GM18870 (cell line): ENCODE measurements at regions not wholly inside any gene's neighbourhood (a gene's known extent, or its start where the extent isn't known, plus 50 kb on each side); places are given as distances from the start of the nearest gene placed in this dataset.
"Not testable (repeated sequence)": the region's sequence is repeated elsewhere in the genome, so short reads cannot be mapped to it uniquely, and the experiment has no call there.

Experiments used
- ATAC-seq: cut with Tn5 transposase; IDR thresholded peaks from one replicate; pipeline ENCODE4 v1.9.1; 2021; ENCODE audit warnings: moderate library complexity; ENCODE audit not compliant: unreplicated experiment

DNA sequence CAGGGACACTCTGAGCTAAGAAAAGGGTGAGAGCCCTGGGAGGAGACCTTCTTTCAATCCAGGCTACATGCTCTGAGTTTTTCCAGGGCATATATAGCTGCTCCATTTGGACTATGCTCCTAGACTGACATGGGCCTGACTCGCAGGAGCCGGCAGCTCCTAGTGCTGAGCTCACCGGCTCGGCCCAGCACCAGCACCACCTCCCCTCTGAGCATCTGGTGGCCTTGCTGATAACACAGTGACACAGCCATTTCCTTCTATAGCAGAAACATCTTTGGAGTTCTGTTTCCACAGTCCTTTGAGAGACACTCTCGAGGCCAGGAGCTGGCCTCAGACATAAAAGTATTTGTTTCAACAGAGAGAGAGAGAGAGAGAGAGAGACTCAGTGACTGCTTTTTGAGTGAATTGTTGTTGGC lies 184.9 kb downstream of the TM9SF2 start:
- no peak for ATAC-seq

- ATAC-seq: no peak
These were observed 180.4 kb downstream of the TM9SF2 start for GRCh38 chr13:99681695-99682094.

- ATAC-seq: no peak
These were observed 176.1 kb downstream of the TM9SF2 start for GRCh38 chr13:99677116-99677951.

DNA sequence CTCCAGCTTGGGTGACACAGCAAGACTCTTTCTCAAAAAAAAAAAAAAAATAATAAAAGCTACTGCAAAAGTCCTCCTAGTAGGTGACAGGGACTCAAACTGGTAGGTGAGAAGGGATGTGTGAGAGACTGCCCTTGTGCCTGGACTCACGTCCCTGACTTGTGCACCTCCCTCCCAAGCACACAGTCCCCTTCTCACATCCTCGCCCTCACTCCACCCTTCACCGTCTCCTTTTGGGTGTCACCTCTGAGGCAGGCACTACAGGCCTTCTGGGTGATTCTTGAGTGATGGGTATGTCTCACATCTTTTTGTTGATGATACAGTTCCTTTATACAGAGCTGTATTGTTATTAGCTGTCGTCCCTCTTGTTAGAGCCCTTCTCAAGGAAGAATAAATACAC lies 170.5 kb downstream of the TM9SF2 start:
- ATAC-seq: no peak

GRCh38 chr13:99669096-99669495 lies 167.8 kb downstream of the TM9SF2 start:
- not testable (repeated sequence) for ATAC-seq

DNA sequence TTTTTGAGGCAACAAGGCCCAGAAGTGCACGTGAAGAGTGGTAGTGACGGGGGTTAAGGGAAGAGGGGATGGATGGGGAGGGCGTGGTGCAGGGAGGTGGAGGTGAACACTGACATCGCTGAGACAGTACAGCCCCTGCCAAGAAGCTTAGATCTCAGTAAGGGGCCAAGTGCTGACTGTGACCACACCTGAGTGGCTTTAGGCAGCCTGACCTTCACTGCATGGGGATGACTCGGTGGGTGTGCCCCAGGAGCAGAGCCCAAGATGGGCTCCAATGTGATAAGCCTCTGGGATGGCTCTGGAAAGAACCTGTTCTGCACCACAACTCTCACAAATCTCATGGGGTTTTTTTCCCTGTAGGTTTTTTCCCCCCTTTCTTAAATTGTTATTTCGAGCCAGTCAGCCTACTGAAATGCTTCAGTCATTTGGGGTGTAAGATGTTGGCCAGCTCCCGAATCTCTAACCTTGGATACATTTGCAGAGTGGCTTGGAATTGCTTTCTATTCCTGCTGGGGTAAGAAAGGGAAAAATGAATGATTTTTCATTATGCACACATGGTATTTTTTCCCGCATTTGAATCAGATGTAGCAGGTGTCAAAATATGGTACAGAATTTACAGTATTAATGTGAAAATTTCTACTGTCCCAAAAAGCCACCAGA lies 165.0 kb downstream of the TM9SF2 start:
- no peak for ATAC-seq

GRCh38 chr13:99665711-99666110 lies 164.4 kb downstream of the TM9SF2 start:
- ATAC-seq: no peak

DNA sequence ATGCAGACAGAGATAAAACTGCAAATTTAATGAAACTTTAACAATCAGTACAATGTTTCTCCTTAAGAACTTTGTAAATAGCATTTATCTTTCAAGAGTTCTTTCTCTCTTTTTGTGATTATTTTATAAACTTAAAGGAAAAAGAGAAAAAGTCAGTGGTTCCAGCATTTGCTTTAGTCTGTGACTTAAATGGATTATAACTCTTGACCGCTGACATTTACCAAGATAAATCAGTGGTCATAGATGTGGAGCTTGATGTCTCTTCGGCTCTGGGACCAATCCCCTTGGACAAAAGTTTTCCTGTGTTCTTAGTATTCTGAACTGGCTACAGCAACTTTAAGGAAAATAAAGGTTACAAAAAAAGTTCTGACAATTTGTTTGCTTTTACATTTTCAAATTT lies 162.6 kb downstream of the TM9SF2 start:
- ATAC-seq: no peak

- no peak for ATAC-seq
These were observed 162.0 kb downstream of the TM9SF2 start for GRCh38 chr13:99663185-99663825.

GRCh38 chr13:99662678-99663077 lies 161.4 kb downstream of the TM9SF2 start:
- no peak for ATAC-seq

- no peak for ATAC-seq
These were observed 160.5 kb downstream of the TM9SF2 start for GRCh38 chr13:99661791-99662190.

- no peak for ATAC-seq
These were observed 158.7 kb downstream of the TM9SF2 start for GRCh38 chr13:99659866-99660554.

GRCh38 chr13:99659226-99659625 lies 158.0 kb downstream of the TM9SF2 start:
- ATAC-seq: no peak

DNA sequence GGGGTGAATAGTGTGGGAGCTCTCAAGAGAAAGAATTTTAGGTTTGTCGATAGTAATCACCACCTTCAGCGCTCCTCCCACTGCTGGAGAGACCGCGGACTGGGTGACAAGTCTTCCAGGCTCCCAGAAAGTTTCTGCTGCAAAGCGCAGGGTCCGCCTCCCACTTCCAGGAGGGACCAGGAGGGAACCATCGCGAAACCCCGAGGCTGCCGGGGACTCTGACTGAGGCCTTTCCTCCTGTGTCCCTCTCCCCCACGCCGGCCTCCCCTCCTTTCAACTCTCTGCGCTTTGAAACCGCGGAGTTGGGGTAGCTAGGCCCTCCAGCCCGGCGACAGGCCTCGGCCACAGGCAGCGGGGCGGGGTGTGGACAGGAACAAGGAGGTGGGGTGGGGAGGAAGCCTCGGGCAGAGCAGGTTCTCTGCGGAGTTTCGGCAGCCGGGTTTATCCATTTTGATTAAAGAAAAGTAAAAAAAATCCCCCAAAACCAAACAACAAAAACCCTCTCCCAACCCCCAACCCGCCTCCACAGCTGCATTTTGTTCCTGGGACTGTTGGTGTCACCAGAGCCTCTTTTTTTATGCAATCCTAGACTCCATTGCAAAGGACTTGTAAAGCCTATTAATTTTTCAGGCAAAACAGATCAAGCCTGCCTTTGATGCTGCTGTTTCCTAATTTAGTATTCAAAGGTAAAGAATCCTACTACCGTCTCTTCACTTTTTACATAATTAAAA lies 157.2 kb downstream of the TM9SF2 start:
- no peak for ATAC-seq

DNA sequence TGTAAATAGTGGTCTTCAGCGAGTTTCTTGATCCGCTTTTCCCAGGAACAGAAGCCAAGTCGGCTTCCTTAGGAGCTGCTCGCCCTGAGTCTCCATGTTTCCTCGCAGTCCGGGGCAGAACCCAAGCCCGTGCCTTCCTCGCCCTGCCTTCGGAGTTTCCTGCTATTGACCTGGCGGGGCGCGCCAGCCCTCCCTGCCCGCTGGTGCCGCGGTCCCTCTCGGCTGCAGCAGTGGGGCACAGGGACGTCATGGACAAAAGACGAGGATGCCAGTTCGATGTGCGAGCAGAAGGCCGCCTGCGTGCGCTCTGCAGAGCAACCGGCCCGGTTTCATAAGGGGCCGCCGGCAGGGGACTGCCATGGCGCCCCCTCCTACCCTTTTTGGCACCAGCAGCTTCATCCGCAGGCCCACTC lies 156.6 kb downstream of the TM9SF2 start:
- no peak for ATAC-seq

GRCh38 chr13:99656844-99657381 lies 155.6 kb downstream of the TM9SF2 start:
- ATAC-seq: no peak

- no peak for ATAC-seq
These were observed 154.9 kb downstream of the TM9SF2 start for GRCh38 chr13:99656092-99656745.

DNA sequence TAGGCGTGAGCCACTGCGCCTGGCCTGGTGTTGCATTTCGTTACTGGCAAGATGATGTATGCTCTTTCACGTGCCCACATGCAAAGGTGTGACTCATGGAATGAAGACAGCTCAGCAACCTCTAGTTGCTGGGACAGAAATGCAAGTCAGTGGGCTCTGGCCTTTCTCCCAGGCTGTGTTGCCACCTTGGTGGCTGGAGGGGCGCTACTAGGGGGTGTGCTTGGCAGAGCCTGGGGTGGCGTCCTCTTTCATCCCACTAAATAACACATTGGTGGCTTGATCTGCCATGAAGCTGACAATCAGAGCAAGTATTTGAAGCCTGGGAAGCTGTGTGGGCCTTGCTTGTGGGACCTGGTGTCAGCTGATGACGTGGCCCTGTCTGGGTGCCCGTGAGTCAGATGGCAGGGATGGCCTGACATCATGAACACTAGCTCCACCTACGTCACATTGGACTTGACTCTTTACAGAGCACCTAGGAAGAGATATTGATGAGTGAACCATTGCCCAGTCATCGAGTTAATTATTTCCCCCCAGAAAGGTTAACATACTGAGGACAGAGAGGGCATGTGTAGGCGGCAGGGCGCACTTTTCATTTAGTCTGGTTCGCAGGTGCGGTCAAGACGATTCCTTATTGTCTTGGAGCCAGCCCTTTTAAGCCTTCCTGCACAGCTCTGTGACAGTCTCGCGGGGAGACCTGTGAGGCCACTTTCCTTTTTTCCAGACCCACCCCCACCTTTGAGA lies 154.2 kb downstream of the TM9SF2 start:
- no peak for ATAC-seq

GRCh38 chr13:99654076-99654475 lies 152.8 kb downstream of the TM9SF2 start:
- ATAC-seq: no peak
